Small intestine (tissue), 7 donors: ENCODE measurements at regions not wholly inside any gene's neighbourhood (a gene's known extent, or its start where the extent isn't known, plus 50 kb on each side); places are given as distances from the start of the nearest gene placed in this dataset.
A peak's percentile ranks its signal among the peaks of the same experiment; 100 is the strongest.
"Not testable (repeated sequence)": the region's sequence is repeated elsewhere in the genome, so short reads cannot be mapped to it uniquely, and the experiment has no call there.

Experiments used
- DNase-seq, 2 donors: peaks; one replicate each; pipeline versions ENCODE4 v3.0.0 to v3.0.0-alpha.2; 2013
- FAIRE-seq: peaks from 2 replicates; lab custom pipeline; 2012; peaks lifted over from hg19 to GRCh38; lab: Jason Lieb, UNC
- H3K27ac ChIP-seq, 3 donors: one replicate each; pipeline ENCODE4 v1.5.1; 2013; ENCODE audit warnings: low read length in 2 of 3, mild to moderate bottlenecking in 2 of 3, control low read depth in 1 of 3, inconsistent platforms in 1 of 3, low read depth in 1 of 3, moderate library complexity in 1 of 3
- H3K27me3 ChIP-seq, 3 donors: one replicate each; pipeline ENCODE4 v1.6.1; 2013; ENCODE audit warnings: low read length in 3 of 3, inconsistent platforms in 1 of 3; ENCODE audit not compliant: control insufficient read depth in 3 of 3, insufficient read depth in 3 of 3
- H3K36me3 ChIP-seq, 3 donors: one replicate each; pipeline ENCODE4 v1.6.1; 2013; ENCODE audit warnings: low read length in 3 of 3, inconsistent platforms in 1 of 3, low read depth in 1 of 3, mild to moderate bottlenecking in 1 of 3, moderate library complexity in 1 of 3; ENCODE audit not compliant: control insufficient read depth in 3 of 3, insufficient read depth in 2 of 3
- H3K4me1 ChIP-seq, 3 donors: one replicate each; pipeline ENCODE4 v1.6.1; 2013; ENCODE audit warnings: low read length in 2 of 3, inconsistent platforms in 1 of 3, low read depth in 1 of 3, mild to moderate bottlenecking in 1 of 3, moderate library complexity in 1 of 3; ENCODE audit not compliant: control insufficient read depth in 3 of 3, insufficient read depth in 2 of 3
- H3K4me3 ChIP-seq, 3 donors: one replicate each; pipeline ENCODE4 v1.5.1; 2013; ENCODE audit warnings: low read length in 3 of 3, control low read depth in 1 of 3, inconsistent platforms in 1 of 3, low read depth in 1 of 3, mild to moderate bottlenecking in 1 of 3, moderate library complexity in 1 of 3
- H3K9me3 ChIP-seq, 2 donors: one replicate each; pipeline ENCODE4 v1.6.1; 2013; ENCODE audit warnings: low read depth in 1 of 2, low read length in 1 of 2; ENCODE audit not compliant: control insufficient read depth in 2 of 2, insufficient read depth in 1 of 2
- WGBS, 3 donors: extraction: QIAGEN DNeasy Blood & Tissue Kit; methylation state at CpG; one replicate each; pipeline ENCODE4 v1.1.7; 2013; 5-methylcytosine and 5-hydroxymethylcytosine counted together
- donor health status: healthy with polysubstance abuse.
- donor health status: control.
- donor health status: control.
- donor health status: Bipolar disorder and iron deficiency.
- donor health status: healthy.

GRCh38 chr5:163259495-163259894 lies 177.9 kb upstream of the CCNG1 start:
- Histone ChIP-seq H3K36me3 (no peaks in the 10 kb centered on the region), H3K27me3 (no peaks in the 10 kb centered on the region), H3K27ac (no peak overlapping the region), H3K4me1 (no peaks in the 10 kb centered on the region), H3K4me3 (no peak overlapping the region), H3K9me3 (no peaks in the 10 kb centered on the region)
- FAIRE-seq (no peak), DNase-seq (no peak)
- 60 to 78% (median 76%) methylated on average over 2 of the region's 2 CpGs for WGBS, 3 donors

GRCh38 chr5:163260471-163260870 lies 176.9 kb upstream of the CCNG1 start:
- FAIRE-seq (no peak), DNase-seq (no peak)
- no peak overlapping the region for H3K4me3 ChIP-seq
- H3K27me3 ChIP-seq: no peaks in the 10 kb centered on the region
- no peaks in the 10 kb centered on the region for H3K9me3 ChIP-seq
- no peaks in the 10 kb centered on the region for H3K36me3 ChIP-seq
- no peak overlapping the region for H3K27ac ChIP-seq
- 78 to 85% (median 84%) methylated on average over 2 of the region's 2 CpGs for WGBS, 3 donors
- H3K4me1 ChIP-seq: no peaks in the 10 kb centered on the region

- H3K36me3 ChIP-seq: no peaks in the 10 kb centered on the region
- H3K4me1 ChIP-seq: no peaks in the 10 kb centered on the region
- DNase-seq: no peak
- H3K27ac ChIP-seq: no peak overlapping the region
- H3K9me3 ChIP-seq: no peaks in the 10 kb centered on the region
- 56 to 70% (median 61%) methylated on average over 1 of the region's 1 CpG for WGBS, 3 donors
- no peak overlapping the region for H3K4me3 ChIP-seq
- FAIRE-seq: no peak
- no peaks in the 10 kb centered on the region for H3K27me3 ChIP-seq
Observed at GRCh38 chr5:163260961-163261360, 176.4 kb upstream of the CCNG1 start.

- Histone ChIP-seq H3K4me1 (no peaks in the 10 kb centered on the region), H3K9me3 (no peaks in the 10 kb centered on the region), H3K27me3 (no peaks in the 10 kb centered on the region), H3K4me3 (no peak overlapping the region), H3K27ac (no peak overlapping the region), H3K36me3 (no peaks in the 10 kb centered on the region)
- no peak for DNase-seq
- WGBS, 3 donors: 61 to 78% (median 64%) methylated on average over 5 of the region's 5 CpGs
- no peak for FAIRE-seq
Observed at GRCh38 chr5:163261647-163262269, 175.6 kb upstream of the CCNG1 start.

- not testable (repeated sequence) for H3K9me3 ChIP-seq, H3K36me3 ChIP-seq, H3K27me3 ChIP-seq, H3K27ac ChIP-seq, H3K4me1 ChIP-seq, H3K4me3 ChIP-seq, DNase-seq, FAIRE-seq
- 81 to 86% (median 84%) methylated on average over 5 of the region's 5 CpGs for WGBS, 3 donors
Observed at GRCh38 chr5:163266249-163266648, 171.1 kb upstream of the CCNG1 start.

- Histone ChIP-seq H3K4me3 (no peak overlapping the region), H3K9me3 (no peaks in the 10 kb centered on the region), H3K27me3 (no peaks in the 10 kb centered on the region), H3K27ac (no peak overlapping the region), H3K36me3 (no peaks in the 10 kb centered on the region), H3K4me1 (no peaks in the 10 kb centered on the region)
- FAIRE-seq (no peak), DNase-seq (no peak)
Observed at GRCh38 chr5:163269624-163270023, 167.8 kb upstream of the CCNG1 start.

- Histone ChIP-seq H3K9me3 (no peaks in the 10 kb centered on the region), H3K27me3 (no peaks in the 10 kb centered on the region), H3K4me1 (no peaks in the 10 kb centered on the region), H3K4me3 (no peak overlapping the region), H3K36me3 (no peaks in the 10 kb centered on the region), H3K27ac (no peak overlapping the region)
- FAIRE-seq (no peak), DNase-seq (no peak)
- WGBS, 3 donors: 83 to 88% (median 86%) methylated on average over 5 of the region's 5 CpGs
Observed at GRCh38 chr5:163276466-163276865, 160.9 kb upstream of the CCNG1 start.

- H3K36me3 ChIP-seq, H3K27ac ChIP-seq, H3K4me3 ChIP-seq, H3K9me3 ChIP-seq, DNase-seq, H3K4me1 ChIP-seq, H3K27me3 ChIP-seq: not testable (repeated sequence)
- WGBS, 3 donors: 54 to 92% (median 54%) methylated on average over 2 of the region's 3 CpGs
- peak; percentile 30 for FAIRE-seq
Observed at GRCh38 chr5:163280897-163281296, 156.5 kb upstream of the CCNG1 start.

- no peak for FAIRE-seq
- WGBS, 3 donors: 93 to 97% (median 97%) methylated on average over 1 of the region's 1 CpG
Observed at GRCh38 chr5:163281512-163281911, 155.9 kb upstream of the CCNG1 start.

More at GRCh38 chr5:163281512-163281911, 155.9 kb upstream of the CCNG1 start:
- H3K36me3 ChIP-seq: no peaks in the 10 kb centered on the region
- no peaks in the 10 kb centered on the region for H3K4me1 ChIP-seq
- H3K4me3 ChIP-seq: no peak overlapping the region
- no peaks in the 10 kb centered on the region for H3K27me3 ChIP-seq
- H3K9me3 ChIP-seq: no peaks in the 10 kb centered on the region
- no peak for DNase-seq
- H3K27ac ChIP-seq: no peak overlapping the region
